Right lobe of liver (tissue), 6 donors: ENCODE measurements at regions not wholly inside any gene's neighbourhood (a gene's known extent, or its start where the extent isn't known, plus 50 kb on each side); places are given as distances from the start of the nearest gene placed in this dataset.

Experiments used
- ATAC-seq, 4 donors: fragments of 200-7000 bp; cut with Tn5 transposase; one replicate each; pipeline ENCODE4 v1.9.1; 2020; ENCODE audit warnings: mild to moderate bottlenecking in 4 of 4, moderate library complexity in 4 of 4
- DNase-seq, 3 donors: peaks; one replicate each; pipeline ENCODE4 v3.0.0-alpha.2; 2020
- H3K27ac ChIP-seq, 3 donors: fragments of 200-600 bp; one replicate each; pipeline ENCODE4 v1.8.0; 2022
- H3K27me3 ChIP-seq, 2 donors: fragments of 200-600 bp; one replicate each; pipeline ENCODE4 v1.8.0; 2022
- H3K36me3 ChIP-seq, 4 donors: fragments of 200-600 bp; sonication (generic) in 1 of 4; one replicate each; pipeline versions ENCODE4 v1.5.1 to v1.8.0; 2017 to 2022; ENCODE audit warnings: control low read depth in 1 of 4
- H3K4me1 ChIP-seq, 4 donors: fragments of 200-600 bp; sonication (generic) in 1 of 4; one replicate each; pipeline versions ENCODE4 v1.5.1 to v1.8.0; 2017 to 2022; ENCODE audit warnings: control low read depth in 1 of 4
- H3K4me3 ChIP-seq, 3 donors: fragments of 200-600 bp; one replicate each; pipeline ENCODE4 v1.8.0; 2022
- H3K9me3 ChIP-seq, 4 donors: fragments of 200-600 bp; sonication (generic) in 1 of 4; one replicate each; pipeline versions ENCODE4 v1.5.1 to v1.8.0; 2017 to 2022; ENCODE audit warnings: control low read depth in 1 of 4
- CTCF ChIP-seq, 4 donors: fragments of 200-600 bp in 3 of 4; fragments of 450-650 bp in 1 of 4; IDR thresholded peaks; one replicate each; pipeline versions ENCODE4 v1.5.1 to v1.8.0; 2016 to 2022; ENCODE audit warnings: antibody characterized with exemption in 4 of 4, mild to moderate bottlenecking in 2 of 4
- POLR2A ChIP-seq: fragments of 450-650 bp; IDR thresholded peaks from one replicate; pipeline ENCODE4 v1.6.1; 2017; ENCODE audit warnings: antibody characterized with exemption, mild to moderate bottlenecking
- WGBS: methylation state at CpG from one replicate; pipeline ENCODE4 v1.1.6; 2018; ENCODE audit warnings: low coverage, low lambda C conversion rate; ENCODE audit not compliant: insufficient coverage; ENCODE audit errors: missing lambda C conversion rate; 5-methylcytosine and 5-hydroxymethylcytosine counted together
- intact Hi-C, 2 donors: fragments of 100-400 bp; cut with DNase I; formaldehyde crosslinking; loops; one replicate each; pipeline versions ENCODE4 v1.11.2 to v1.14.1; 2022
- donor health status: DM: no; HTN: yes; CAD: no.
- donor health status: DM: no; HTN: no; CAD: no.
- donor health status: DM: no; HTN: no; CAD: no.
- donor health status: DM: no; HTN: yes; CAD: no.
- donor health status: DM: no; HTN: yes; CAD: no.

GRCh38 chr20:60407011-60407771 is 449.0 kb downstream of the CDH26 start:
- WGBS: 57% methylated on average over 10 of the region's 10 CpGs
- DNase-seq: no peak

GRCh38 chr20:60407938-60408337 is 449.7 kb downstream of the CDH26 start:
- WGBS: 0% methylated on average over 1 of the region's 1 CpG
- ATAC-seq: no peak

More at GRCh38 chr20:60407011-60407771, 449.0 kb downstream of the CDH26 start:
- intact Hi-C loops: no loop called here
- no peaks in the 10 kb centered on the region for H3K36me3 ChIP-seq
- no peak overlapping the region for H3K4me3 ChIP-seq
- ATAC-seq: no peak
- H3K9me3 ChIP-seq: no peaks in the 10 kb centered on the region
- H3K27me3 ChIP-seq: no peaks in the 10 kb centered on the region
- H3K27ac ChIP-seq: no peak overlapping the region
- no peak for TF ChIP-seq POLR2A
- no peak for TF ChIP-seq CTCF (IDR thresholded peaks at IDR 0.05)
- H3K4me1 ChIP-seq: no peaks in the 10 kb centered on the region

GRCh38 chr20:60408435-60408834 is 450.2 kb downstream of the CDH26 start:
- TF ChIP-seq POLR2A: no peak
- no peak for TF ChIP-seq CTCF (IDR thresholded peaks at IDR 0.05)
- no peak overlapping the region for H3K27ac ChIP-seq
- DNase-seq: no peak
- no peaks in the 10 kb centered on the region for H3K4me1 ChIP-seq
- 44% methylated on average over 4 of the region's 4 CpGs for WGBS
- H3K27me3 ChIP-seq: no peaks in the 10 kb centered on the region
- intact Hi-C loops: no loop called here
- H3K36me3 ChIP-seq: no peaks in the 10 kb centered on the region
- H3K4me3 ChIP-seq: no peak overlapping the region
- no peak for ATAC-seq
- H3K9me3 ChIP-seq: no peaks in the 10 kb centered on the region

More at GRCh38 chr20:60407938-60408337, 449.7 kb downstream of the CDH26 start:
- H3K4me3 ChIP-seq: no peak overlapping the region
- TF ChIP-seq CTCF (IDR thresholded peaks at IDR 0.05) (no peak), POLR2A (no peak)
- no peaks in the 10 kb centered on the region for H3K27me3 ChIP-seq
- DNase-seq: no peak
- no peak overlapping the region for H3K27ac ChIP-seq
- H3K9me3 ChIP-seq: no peaks in the 10 kb centered on the region
- H3K4me1 ChIP-seq: no peaks in the 10 kb centered on the region
- intact Hi-C loops: no loop called here
- H3K36me3 ChIP-seq: no peaks in the 10 kb centered on the region

- Histone ChIP-seq H3K27me3 (no peaks in the 10 kb centered on the region), H3K4me3 (no peak overlapping the region), H3K36me3 (no peaks in the 10 kb centered on the region), H3K27ac (no peak overlapping the region), H3K4me1 (no peaks in the 10 kb centered on the region), H3K9me3 (no peaks in the 10 kb centered on the region)
- intact Hi-C loops: no loop called here
- no peak for ATAC-seq
- no peak for DNase-seq
- TF ChIP-seq CTCF (IDR thresholded peaks at IDR 0.05) (no peak), POLR2A (no peak)
- 61% methylated on average over 6 of the region's 7 CpGs for WGBS
These were observed 452.5 kb downstream of the CDH26 start for GRCh38 chr20:60410618-60411264.
